ENCODE measurements at regions not wholly inside any gene's neighbourhood (a gene's known extent, or its start where the extent isn't known, plus 50 kb on each side); places are given as distances from the start of the nearest gene placed in this dataset.

DNA sequence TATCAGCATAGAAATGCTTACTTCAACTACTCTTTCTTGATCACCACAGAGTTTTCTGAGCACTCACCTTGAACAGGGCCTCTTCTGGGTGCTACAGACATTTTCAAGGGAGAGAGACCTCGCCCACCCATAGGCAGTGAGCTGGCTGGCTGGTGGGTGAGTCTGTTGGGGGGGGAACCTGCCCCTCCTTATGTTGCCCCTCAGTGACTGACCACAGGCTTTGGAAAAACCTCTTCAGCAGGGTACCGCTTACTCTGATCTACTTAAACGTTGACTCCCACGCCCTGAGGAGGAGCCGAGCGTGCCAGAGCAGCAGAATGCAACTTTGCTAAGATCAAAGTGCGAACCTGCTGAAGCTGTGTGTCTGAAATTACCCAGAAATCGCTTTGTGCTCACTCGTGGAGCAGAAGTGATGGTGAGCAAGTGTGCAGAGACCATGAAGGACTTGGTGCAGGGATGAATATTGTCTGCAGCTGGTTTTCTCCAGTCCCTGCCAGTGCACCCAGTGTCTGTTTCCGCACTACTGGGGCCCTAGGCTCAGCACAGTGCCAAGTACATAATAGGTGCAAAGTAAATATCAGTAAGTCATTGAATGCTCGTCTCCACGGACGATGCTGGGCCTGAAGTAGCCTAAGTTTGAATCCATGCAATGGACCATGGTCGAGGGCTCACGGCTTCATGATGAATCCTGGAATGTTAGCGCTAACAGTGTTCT lies 158.7 kb upstream of the IRF2BP2 start:
- TF ChIP-seq EZH2 (IDR thresholded peaks at IDR 0.05; ENCODE audit: borderline replicate concordance, insufficient read depth, low read depth, low read length, poor library complexity, severe bottlenecking), result no peak
- TF ChIP-seq, protein P1, sequence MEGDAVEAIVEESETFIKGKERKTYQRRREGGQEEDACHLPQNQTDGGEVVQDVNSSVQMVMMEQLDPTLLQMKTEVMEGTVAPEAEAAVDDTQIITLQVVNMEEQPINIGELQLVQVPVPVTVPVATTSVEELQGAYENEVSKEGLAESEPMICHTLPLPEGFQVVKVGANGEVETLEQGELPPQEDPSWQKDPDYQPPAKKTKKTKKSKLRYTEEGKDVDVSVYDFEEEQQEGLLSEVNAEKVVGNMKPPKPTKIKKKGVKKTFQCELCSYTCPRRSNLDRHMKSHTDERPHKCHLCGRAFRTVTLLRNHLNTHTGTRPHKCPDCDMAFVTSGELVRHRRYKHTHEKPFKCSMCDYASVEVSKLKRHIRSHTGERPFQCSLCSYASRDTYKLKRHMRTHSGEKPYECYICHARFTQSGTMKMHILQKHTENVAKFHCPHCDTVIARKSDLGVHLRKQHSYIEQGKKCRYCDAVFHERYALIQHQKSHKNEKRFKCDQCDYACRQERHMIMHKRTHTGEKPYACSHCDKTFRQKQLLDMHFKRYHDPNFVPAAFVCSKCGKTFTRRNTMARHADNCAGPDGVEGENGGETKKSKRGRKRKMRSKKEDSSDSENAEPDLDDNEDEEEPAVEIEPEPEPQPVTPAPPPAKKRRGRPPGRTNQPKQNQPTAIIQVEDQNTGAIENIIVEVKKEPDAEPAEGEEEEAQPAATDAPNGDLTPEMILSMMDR (IDR thresholded peaks at IDR 0.05), result no peak
- Histone ChIP-seq H3K4me2 (replicated peaks; ENCODE audit: low read depth, low read length, poor library complexity, severe bottlenecking) (peak overlapping the region; percentile 41), H4K20me1 (ENCODE audit: control insufficient read depth, insufficient read depth, low read length, poor library complexity, severe bottlenecking) (no peaks in the 10 kb centered on the region), H3K27ac (ENCODE audit: low read length in 2 of 2) (no peak overlapping the region), H3K4me3 (ENCODE audit: control extremely low read depth in 1 of 5, extremely low read depth in 1 of 5, insufficient read depth in 1 of 5, low read depth in 2 of 5, low read length in 4 of 5) (no peak overlapping the region), H3K9ac (ENCODE audit: low read length) (no peak overlapping the region), H3K79me2 (ENCODE audit: control insufficient read depth, insufficient read depth, low read length) (no peaks in the 10 kb centered on the region), H3K36me3 (replicated peaks in 1 of 2; ENCODE audit: control extremely low read depth in 1 of 2, control insufficient read depth in 1 of 2, extremely low read depth in 1 of 2, insufficient read depth in 2 of 2, low read length in 1 of 2) (no peaks in the 10 kb centered on the region), H3K27me3 (replicated peaks in 1 of 4; ENCODE audit: control extremely low read depth in 1 of 4, control insufficient read depth in 3 of 4, insufficient read depth in 4 of 4, low read length in 3 of 4) (no peaks in the 10 kb centered on the region), H2AFZ (ENCODE audit: insufficient read depth, low read depth, low read length, poor library complexity, severe bottlenecking) (peak overlapping the region; percentile 44), H3K4me1 (ENCODE audit: control insufficient read depth in 2 of 2, insufficient read depth in 2 of 2, low read length in 2 of 2) (peaks cover 29 to 39% of the 10 kb centered on the region in 2 donors), H3K9me3 (ENCODE audit: control extremely low read depth in 1 of 3, control insufficient read depth in 2 of 3, insufficient read depth in 1 of 3, low read length in 2 of 3) (peaks cover 0 to 4% (median 0%) of the 10 kb centered on the region in 3 donors)
- CTCF ChIA-PET, result interaction anchor here (1.0 to 1.2 kb wide), 2 partner anchors 18 to 111 kb away, joined by 3 read pairs; no protein-coding TSS in a partner anchor
- Mint-ChIP-seq H3K4me1 (peaks cover 51% of the 10 kb centered on the region), H3K27ac (peak overlapping the region; percentile 79), H3K27me3 (no peaks in the 10 kb centered on the region), H3K9me3 (ENCODE audit: insufficient read depth) (no peaks in the 10 kb centered on the region), H3K4me3 (peak overlapping the region; percentile 52)
- ATAC-seq (ENCODE audit: low read depth), result no peak
- 56% methylated on average over 14 of the region's 16 CpGs for WGBS (ENCODE audit: insufficient coverage)
- intact Hi-C loops (cut with micrococcal nuclease), result loop anchor here (1.0 kb wide), 2 partner anchors 38 to 156 kb away; no protein-coding TSS in a partner anchor
- DNase-seq, result no peak
- POLR2A ChIA-PET, result interaction anchor here (0.8 kb wide), 1 partner anchor 157 kb away, joined by 3 read pairs; no protein-coding TSS in a partner anchor

DNA sequence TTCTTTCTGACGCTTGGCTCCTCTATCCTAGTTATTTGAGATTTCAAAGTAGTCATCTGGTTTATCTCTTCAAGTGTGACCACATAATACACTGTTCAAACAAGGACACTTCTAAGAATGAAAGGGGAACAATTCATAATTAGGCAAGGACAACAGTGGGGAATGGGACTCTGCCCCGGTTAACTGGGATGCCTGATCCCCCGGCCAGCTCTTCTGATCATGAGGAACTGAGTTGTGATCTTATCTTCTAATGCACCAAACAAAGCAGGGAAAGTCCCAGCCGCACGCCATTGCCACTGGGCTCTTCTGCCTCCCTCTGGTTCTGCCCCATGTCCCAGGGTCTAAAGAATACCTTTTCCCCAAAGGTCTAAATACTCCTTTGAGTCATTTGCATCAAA lies 158.2 kb upstream of the IRF2BP2 start:
- POLR2A ChIA-PET, result interaction anchor here (0.6 to 1.8 kb wide), 3 partner anchors 156 to 395 kb away, joined by 3 to 4 read pairs (median 3); partner anchors contain the start of gene COA6
- Histone ChIP-seq H2AFZ (ENCODE audit: insufficient read depth, low read depth, low read length, poor library complexity, severe bottlenecking) (peak overlapping the region; percentile 47), H3K27me3 (replicated peaks in 1 of 4; ENCODE audit: control extremely low read depth in 1 of 4, control insufficient read depth in 3 of 4, insufficient read depth in 4 of 4, low read length in 3 of 4) (no peaks in the 10 kb centered on the region), H3K27ac (ENCODE audit: low read length in 2 of 2) (no peak overlapping the region), H3K9me3 (ENCODE audit: control extremely low read depth in 1 of 3, control insufficient read depth in 2 of 3, insufficient read depth in 1 of 3, low read length in 2 of 3) (no peaks in the 10 kb centered on the region), H3K36me3 (replicated peaks in 1 of 2; ENCODE audit: control extremely low read depth in 1 of 2, control insufficient read depth in 1 of 2, extremely low read depth in 1 of 2, insufficient read depth in 2 of 2, low read length in 1 of 2) (no peaks in the 10 kb centered on the region), H3K4me2 (replicated peaks; ENCODE audit: low read depth, low read length, poor library complexity, severe bottlenecking) (peak overlapping the region; percentile 41), H3K79me2 (ENCODE audit: control insufficient read depth, insufficient read depth, low read length) (no peaks in the 10 kb centered on the region), H3K4me3 (ENCODE audit: control extremely low read depth in 1 of 5, extremely low read depth in 1 of 5, insufficient read depth in 1 of 5, low read depth in 2 of 5, low read length in 4 of 5) (no peak overlapping the region), H3K4me1 (ENCODE audit: control insufficient read depth in 2 of 2, insufficient read depth in 2 of 2, low read length in 2 of 2) (peaks cover 29 to 39% of the 10 kb centered on the region in 2 donors), H4K20me1 (ENCODE audit: control insufficient read depth, insufficient read depth, low read length, poor library complexity, severe bottlenecking) (no peaks in the 10 kb centered on the region), H3K9ac (ENCODE audit: low read length) (no peak overlapping the region)
- Mint-ChIP-seq H3K27me3 (no peaks in the 10 kb centered on the region), H3K27ac (peak overlapping the region; percentile 79), H3K4me3 (peak overlapping the region; percentile 52), H3K9me3 (ENCODE audit: insufficient read depth) (no peaks in the 10 kb centered on the region), H3K4me1 (peaks cover 52% of the 10 kb centered on the region)
- WGBS (ENCODE audit: insufficient coverage), result 24% methylated on average over 4 of the region's 5 CpGs
- intact Hi-C loops (cut with micrococcal nuclease), result loop anchor here (1.0 kb wide), 2 partner anchors 38 to 156 kb away; no protein-coding TSS in a partner anchor
- DNase-seq, result peak; percentile 69
- CTCF ChIA-PET, result interaction anchor here (1.0 to 1.4 kb wide), 5 partner anchors 17 to 269 kb away, joined by 3 to 4 read pairs (median 3); no protein-coding TSS in a partner anchor
- TF ChIP-seq, protein P1 (IDR thresholded peaks at IDR 0.05), result no peak
- TF ChIP-seq EZH2 (IDR thresholded peaks at IDR 0.05; ENCODE audit: borderline replicate concordance, insufficient read depth, low read depth, low read length, poor library complexity, severe bottlenecking), result no peak
- ATAC-seq (ENCODE audit: low read depth), result peak; percentile 12
